Adipocyte (in vitro differentiated cells): ENCODE measurements at regions not wholly inside any gene's neighbourhood (a gene's known extent, or its start where the extent isn't known, plus 50 kb on each side); places are given as distances from the start of the nearest gene placed in this dataset.
"Not testable (repeated sequence)": the region's sequence is repeated elsewhere in the genome, so short reads cannot be mapped to it uniquely, and the experiment has no call there.

Source experiments
- DNase-seq: peaks from one replicate; pipeline ENCODE4 v3.0.0-alpha.2; 2015; ENCODE audit warnings: low read depth
- H3K27me3 ChIP-seq: replicated peaks from 2 replicates; pipeline ENCODE4 v1.7.0; 2013; ENCODE audit warnings: mild to moderate bottlenecking, low read length, moderate library complexity; ENCODE audit not compliant: control insufficient read depth, insufficient read depth
- H3K36me3 ChIP-seq: 2 replicates; pipeline ENCODE4 v1.7.0; 2013; ENCODE audit warnings: low read length, mild to moderate bottlenecking, moderate library complexity; ENCODE audit not compliant: control insufficient read depth, insufficient read depth, severe bottlenecking
- H3K4me1 ChIP-seq: 2 replicates; pipeline ENCODE4 v1.7.0; 2013; ENCODE audit warnings: mild to moderate bottlenecking, low read length, moderate library complexity; ENCODE audit not compliant: control insufficient read depth, insufficient read depth
- H3K4me3 ChIP-seq: 2 replicates; pipeline ENCODE4 v1.7.0; 2013; ENCODE audit warnings: mild to moderate bottlenecking, low read length, moderate library complexity
- H3K9ac ChIP-seq: 2 replicates; pipeline ENCODE4 v1.7.0; 2013; ENCODE audit warnings: mild to moderate bottlenecking, low read length, moderate library complexity
- H3K9me3 ChIP-seq: 2 replicates; pipeline ENCODE4 v1.7.0; 2013; ENCODE audit warnings: mild to moderate bottlenecking, low read length, moderate library complexity; ENCODE audit not compliant: control insufficient read depth

DNA sequence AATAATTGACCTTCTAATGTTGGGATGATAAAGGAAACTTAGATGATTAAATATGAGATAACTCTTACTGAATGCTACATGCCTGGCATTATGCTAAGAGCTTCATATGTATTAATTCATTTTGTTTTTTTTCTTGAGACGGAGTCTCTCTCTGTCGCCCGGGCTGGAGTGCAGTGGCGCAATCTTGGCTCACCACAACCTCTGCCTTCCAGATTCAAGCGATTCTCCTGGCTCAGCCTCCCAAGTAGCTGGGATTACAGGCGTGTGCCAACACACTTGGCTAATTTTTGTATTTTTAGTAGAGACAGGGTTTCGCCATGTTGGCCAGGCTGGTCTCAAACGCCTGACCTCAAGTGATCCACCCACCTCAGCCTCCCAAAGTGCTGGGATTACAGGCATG lies 61.5 kb upstream of the IPO5 start:
- H3K36me3 ChIP-seq, DNase-seq, H3K4me3 ChIP-seq, H3K9me3 ChIP-seq, H3K27me3 ChIP-seq: not testable (repeated sequence)
- Histone ChIP-seq H3K9ac (peak overlapping the region; percentile 17), H3K4me1 (peaks cover 41% of the 10 kb centered on the region)

DNA sequence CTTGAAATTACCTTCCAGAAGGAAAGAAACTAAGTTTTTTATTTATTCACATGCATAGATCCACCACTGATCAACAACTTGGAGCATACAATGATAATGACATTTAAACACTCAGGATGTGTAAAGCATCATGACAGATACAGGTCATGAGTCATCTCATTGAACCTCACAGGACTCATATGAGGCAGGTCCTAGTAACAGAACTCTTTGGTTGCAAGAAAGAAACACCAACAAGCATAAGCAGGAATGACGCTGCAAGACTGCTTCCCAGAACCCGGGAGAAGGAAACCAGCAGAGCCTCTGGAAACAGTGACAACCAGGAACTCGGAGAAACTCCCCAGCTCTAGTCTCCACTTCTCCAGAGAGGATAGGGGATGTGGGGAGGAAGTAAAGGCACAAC lies 60.8 kb upstream of the IPO5 start:
- H3K36me3 ChIP-seq, result no peaks in the 10 kb centered on the region
- DNase-seq, result no peak
- H3K9me3 ChIP-seq, result no peaks in the 10 kb centered on the region
- no peaks in the 10 kb centered on the region for H3K27me3 ChIP-seq
- peak overlapping the region; percentile 51 for H3K4me3 ChIP-seq
- H3K9ac ChIP-seq, result no peak overlapping the region
- peaks cover 41% of the 10 kb centered on the region for H3K4me1 ChIP-seq

DNA sequence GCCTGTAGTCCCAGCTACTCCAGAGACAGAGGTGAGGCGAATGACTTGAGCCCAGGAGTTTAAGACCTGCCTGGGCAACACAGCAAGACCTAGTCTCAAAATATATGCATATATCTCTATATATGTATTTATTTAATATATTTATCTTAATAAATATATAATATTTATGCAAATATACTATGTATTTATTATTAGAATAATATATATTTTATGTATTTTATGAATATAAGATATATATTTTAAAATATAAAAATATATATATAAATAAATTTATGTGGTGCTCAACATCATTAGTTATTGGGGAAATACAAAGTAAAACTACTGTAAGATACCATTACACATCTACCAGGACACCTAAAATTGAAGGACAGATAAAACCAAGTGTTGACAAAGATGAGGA lies 58.1 kb upstream of the IPO5 start:
- Histone ChIP-seq H3K4me3 (no peak overlapping the region), H3K9ac (no peak overlapping the region), H3K4me1 (peaks cover 38% of the 10 kb centered on the region), H3K9me3 (no peaks in the 10 kb centered on the region), H3K27me3 (no peaks in the 10 kb centered on the region), H3K36me3 (no peaks in the 10 kb centered on the region)
- DNase-seq, result no peak

DNA sequence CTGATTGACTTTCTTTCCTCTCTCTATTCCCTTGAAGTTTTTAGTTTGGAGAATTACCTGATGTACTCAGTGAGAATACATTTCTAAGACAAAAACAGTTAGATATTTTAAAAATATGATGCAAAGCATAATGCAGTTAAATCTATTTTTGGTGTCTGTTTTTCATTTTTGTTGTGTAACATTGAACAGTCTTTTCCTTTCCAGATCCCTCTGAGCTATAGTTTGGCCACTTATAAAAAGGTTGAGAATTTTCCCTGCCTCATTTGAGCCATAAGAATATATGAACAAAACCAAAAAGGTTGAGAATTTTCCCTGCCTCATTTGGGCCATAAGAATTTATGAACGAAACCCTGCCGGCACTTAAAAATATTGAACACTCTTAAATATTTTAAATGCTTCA lies 57.0 kb upstream of the IPO5 start:
- Histone ChIP-seq H3K9ac (no peak overlapping the region), H3K4me1 (peaks cover 32% of the 10 kb centered on the region), H3K4me3 (no peak overlapping the region), H3K9me3 (no peaks in the 10 kb centered on the region), H3K27me3 (no peaks in the 10 kb centered on the region), H3K36me3 (no peaks in the 10 kb centered on the region)
- DNase-seq, result peak; percentile 51

DNA sequence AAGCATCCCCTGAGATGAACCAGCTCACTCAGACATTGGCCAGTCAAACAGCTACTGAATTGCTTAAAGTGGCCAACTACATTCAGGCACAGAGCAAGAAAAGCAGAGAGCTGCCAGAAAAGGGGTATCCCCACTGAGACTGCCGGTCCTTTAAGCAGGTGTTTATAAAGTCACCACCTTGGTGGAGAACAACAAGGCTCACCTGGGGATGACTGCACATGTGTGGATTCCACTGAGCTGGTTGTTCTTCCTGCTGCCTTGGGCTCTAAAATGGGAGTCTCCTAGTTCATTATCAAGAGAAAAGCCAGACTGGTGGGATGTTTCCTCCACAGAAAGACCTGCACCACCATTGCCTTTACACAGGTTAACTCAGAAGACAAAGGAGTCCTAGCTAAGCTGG lies 51.8 kb upstream of the IPO5 start:
- no peak for DNase-seq

More for the DNA sequence above, 51.8 kb upstream of the IPO5 start:
- no peaks in the 10 kb centered on the region for H3K9me3 ChIP-seq
- H3K4me3 ChIP-seq, result no peak overlapping the region
- no peaks in the 10 kb centered on the region for H3K36me3 ChIP-seq
- H3K4me1 ChIP-seq, result peaks cover 36% of the 10 kb centered on the region
- H3K9ac ChIP-seq, result no peak overlapping the region
- no peaks in the 10 kb centered on the region for H3K27me3 ChIP-seq
